ENCODE measurements at regions not wholly inside any gene's neighbourhood (a gene's known extent, or its start where the extent isn't known, plus 50 kb on each side); places are given as distances from the start of the nearest gene placed in this dataset.

- no peak for DNase-seq (ENCODE audit: low read depth in 3 of 3, low spot score in 2 of 3)
Observed at GRCh38 chr10:63707254-63707910, 186.2 kb downstream of the REEP3 start.

GRCh38 chr10:63708421-63708820 is 187.2 kb downstream of the REEP3 start:
- no peak for DNase-seq (ENCODE audit: low read depth in 3 of 3, low spot score in 2 of 3)

GRCh38 chr10:63710703-63711102 is 189.5 kb downstream of the REEP3 start:
- DNase-seq (ENCODE audit: low read depth in 3 of 3, low spot score in 2 of 3): no peak

- DNase-seq (ENCODE audit: low read depth in 3 of 3, low spot score in 2 of 3): no peak
Observed at GRCh38 chr10:63711361-63711760, 190.2 kb downstream of the REEP3 start.

GRCh38 chr10:63711867-63712716 is 190.9 kb downstream of the REEP3 start:
- DNase-seq (ENCODE audit: low read depth in 3 of 3, low spot score in 2 of 3): no peak

- no peak for DNase-seq (ENCODE audit: low read depth in 3 of 3, low spot score in 2 of 3)
Observed at GRCh38 chr10:63712717-63713115, 191.5 kb downstream of the REEP3 start.

GRCh38 chr10:63713191-63714144 is 192.3 kb downstream of the REEP3 start:
- peak in 2 of 3 donors; percentile 81 to 84 for DNase-seq (ENCODE audit: low read depth in 3 of 3, low spot score in 2 of 3)

GRCh38 chr10:63716016-63716580 is 194.9 kb downstream of the REEP3 start:
- no peak for DNase-seq (ENCODE audit: low read depth in 3 of 3, low spot score in 2 of 3)

GRCh38 chr10:63717027-63717715 is 196.0 kb downstream of the REEP3 start:
- peak in 1 of 3 donors; percentile 63 for DNase-seq (ENCODE audit: low read depth in 3 of 3, low spot score in 2 of 3)

- DNase-seq (ENCODE audit: low read depth in 3 of 3, low spot score in 2 of 3): no peak
Observed at GRCh38 chr10:63718006-63718405, 196.8 kb downstream of the REEP3 start.

- no peak for DNase-seq (ENCODE audit: low read depth in 3 of 3, low spot score in 2 of 3)
Observed at GRCh38 chr10:63718421-63718820, 197.2 kb downstream of the REEP3 start.

GRCh38 chr10:63719226-63719856 is 198.1 kb downstream of the REEP3 start:
- no peak for DNase-seq (ENCODE audit: low read depth in 3 of 3, low spot score in 2 of 3)

- DNase-seq (ENCODE audit: low read depth in 3 of 3, low spot score in 2 of 3): peak in 1 of 3 donors; percentile 52
Observed at GRCh38 chr10:63720072-63720537, 198.9 kb downstream of the REEP3 start.

- DNase-seq (ENCODE audit: low read depth in 3 of 3, low spot score in 2 of 3): no peak
Observed at GRCh38 chr10:63720676-63721075, 199.5 kb downstream of the REEP3 start.

- DNase-seq (ENCODE audit: low read depth in 3 of 3, low spot score in 2 of 3): no peak
Observed at GRCh38 chr10:63722537-63722936, 201.3 kb downstream of the REEP3 start.

- DNase-seq (ENCODE audit: low read depth in 3 of 3, low spot score in 2 of 3): no peak
Observed at GRCh38 chr10:63723320-63723719, 202.1 kb downstream of the REEP3 start.

GRCh38 chr10:63723741-63724140 is 202.5 kb downstream of the REEP3 start:
- DNase-seq (ENCODE audit: low read depth in 3 of 3, low spot score in 2 of 3): no peak

GRCh38 chr10:63724922-63725321 is 203.7 kb downstream of the REEP3 start:
- DNase-seq (ENCODE audit: low read depth in 3 of 3, low spot score in 2 of 3): no peak

- no peak for DNase-seq (ENCODE audit: low read depth in 3 of 3, low spot score in 2 of 3)
Observed at GRCh38 chr10:63726867-63727266, 205.7 kb downstream of the REEP3 start.

Data from right renal cortex interstitium (tissue), 3 donors.